ENCODE measurements at regions not wholly inside any gene's neighbourhood (a gene's known extent, or its start where the extent isn't known, plus 50 kb on each side); places are given as distances from the start of the nearest gene placed in this dataset.

DNA sequence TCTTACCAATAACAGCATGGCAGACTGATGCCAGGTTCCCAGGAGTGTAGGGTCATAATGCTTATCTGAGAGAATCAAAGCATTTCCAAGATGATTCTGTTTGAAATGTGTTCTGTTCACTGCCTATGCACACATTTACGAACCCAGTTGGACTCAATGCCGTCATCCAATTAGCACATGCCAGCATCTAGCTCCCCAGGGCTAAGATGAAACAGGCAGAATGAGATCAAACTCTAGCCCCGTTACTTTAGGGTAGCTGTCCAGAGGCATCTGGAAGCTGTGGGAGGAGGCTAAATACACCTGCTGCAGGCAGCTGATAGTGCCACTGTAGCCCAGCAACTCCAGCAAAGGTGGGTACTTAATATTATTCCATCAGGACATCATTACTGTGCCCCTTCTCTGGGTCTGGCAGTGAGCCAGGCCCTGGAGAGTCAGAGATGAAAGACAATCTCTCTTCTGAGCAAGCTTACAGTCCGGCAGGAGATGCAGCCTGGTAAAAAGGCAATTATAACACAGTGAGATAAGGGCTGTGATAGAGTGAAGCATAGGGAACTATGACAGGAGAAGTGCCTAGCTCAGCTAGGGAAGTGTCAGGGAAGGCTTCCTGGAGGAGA, 156.4 kb upstream of the PPP2R3A start:
- Histone ChIP-seq H3K36me3 (no peaks in the 10 kb centered on the region), H3K4me3 (no peak overlapping the region), H3K4me1 (no peaks in the 10 kb centered on the region), H3K27me3 (no peaks in the 10 kb centered on the region), H3K9me3 (no peaks in the 10 kb centered on the region), H3K27ac (no peak overlapping the region)
- no peak for DNase-seq
- intact Hi-C loops (cut with DNase I), result no loop called here
- ATAC-seq, result no peak
- TF ChIP-seq, protein P1, sequence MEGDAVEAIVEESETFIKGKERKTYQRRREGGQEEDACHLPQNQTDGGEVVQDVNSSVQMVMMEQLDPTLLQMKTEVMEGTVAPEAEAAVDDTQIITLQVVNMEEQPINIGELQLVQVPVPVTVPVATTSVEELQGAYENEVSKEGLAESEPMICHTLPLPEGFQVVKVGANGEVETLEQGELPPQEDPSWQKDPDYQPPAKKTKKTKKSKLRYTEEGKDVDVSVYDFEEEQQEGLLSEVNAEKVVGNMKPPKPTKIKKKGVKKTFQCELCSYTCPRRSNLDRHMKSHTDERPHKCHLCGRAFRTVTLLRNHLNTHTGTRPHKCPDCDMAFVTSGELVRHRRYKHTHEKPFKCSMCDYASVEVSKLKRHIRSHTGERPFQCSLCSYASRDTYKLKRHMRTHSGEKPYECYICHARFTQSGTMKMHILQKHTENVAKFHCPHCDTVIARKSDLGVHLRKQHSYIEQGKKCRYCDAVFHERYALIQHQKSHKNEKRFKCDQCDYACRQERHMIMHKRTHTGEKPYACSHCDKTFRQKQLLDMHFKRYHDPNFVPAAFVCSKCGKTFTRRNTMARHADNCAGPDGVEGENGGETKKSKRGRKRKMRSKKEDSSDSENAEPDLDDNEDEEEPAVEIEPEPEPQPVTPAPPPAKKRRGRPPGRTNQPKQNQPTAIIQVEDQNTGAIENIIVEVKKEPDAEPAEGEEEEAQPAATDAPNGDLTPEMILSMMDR (IDR thresholded peaks at IDR 0.05), result no peak

DNA sequence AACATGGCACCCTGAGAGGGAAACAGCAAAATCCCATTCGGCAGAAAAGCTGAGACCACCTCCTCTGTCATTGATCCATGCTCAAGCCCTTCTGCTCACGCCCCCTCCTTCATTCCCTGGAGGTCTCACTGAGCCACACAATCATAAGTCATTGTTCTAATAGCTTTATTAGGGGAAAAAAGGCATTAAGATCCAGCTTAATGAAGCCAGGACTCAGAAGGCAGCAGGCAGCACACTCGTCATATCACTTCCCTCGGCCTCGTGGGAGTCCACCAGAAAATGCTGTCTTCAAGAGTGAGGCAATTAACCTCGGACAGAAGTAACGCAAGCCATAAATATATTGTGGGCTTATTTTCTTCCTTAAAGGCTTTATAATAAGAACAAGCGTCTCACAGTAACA, 153.9 kb upstream of the PPP2R3A start:
- TF ChIP-seq, protein P1 (IDR thresholded peaks at IDR 0.05), result no peak
- no peaks in the 10 kb centered on the region for H3K36me3 ChIP-seq
- no peak overlapping the region for H3K4me3 ChIP-seq
- H3K9me3 ChIP-seq, result no peaks in the 10 kb centered on the region
- intact Hi-C loops (cut with DNase I), result no loop called here
- no peaks in the 10 kb centered on the region for H3K4me1 ChIP-seq
- no peak overlapping the region for H3K27ac ChIP-seq
- no peaks in the 10 kb centered on the region for H3K27me3 ChIP-seq
- DNase-seq, result no peak
- no peak for ATAC-seq

DNA sequence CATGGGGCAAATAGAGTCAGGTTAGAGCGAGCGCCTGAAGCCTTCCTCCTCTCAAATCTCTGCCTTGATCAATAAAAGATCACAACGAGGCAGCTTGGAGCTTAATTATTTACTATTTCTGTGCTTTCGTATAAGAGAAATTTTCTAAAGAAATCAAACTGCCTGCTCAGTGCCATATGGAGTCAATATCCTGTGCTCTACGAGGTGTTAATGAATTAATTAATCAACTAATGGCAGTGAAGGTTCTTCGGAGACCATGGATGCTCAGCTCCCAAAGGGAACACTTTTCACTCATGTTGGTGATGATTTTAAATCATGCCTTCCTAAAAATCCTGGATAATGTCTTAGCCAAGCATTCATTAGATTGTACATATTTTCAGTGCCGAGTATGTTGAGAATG, 153.5 kb upstream of the PPP2R3A start:
- Histone ChIP-seq H3K9me3 (no peaks in the 10 kb centered on the region), H3K4me1 (no peaks in the 10 kb centered on the region), H3K27ac (no peak overlapping the region), H3K27me3 (no peaks in the 10 kb centered on the region), H3K36me3 (no peaks in the 10 kb centered on the region), H3K4me3 (no peak overlapping the region)
- ATAC-seq (no peak), DNase-seq (no peak)
- intact Hi-C loops (cut with DNase I), result no loop called here
- TF ChIP-seq, protein P1 (IDR thresholded peaks at IDR 0.05), result no peak

DNA sequence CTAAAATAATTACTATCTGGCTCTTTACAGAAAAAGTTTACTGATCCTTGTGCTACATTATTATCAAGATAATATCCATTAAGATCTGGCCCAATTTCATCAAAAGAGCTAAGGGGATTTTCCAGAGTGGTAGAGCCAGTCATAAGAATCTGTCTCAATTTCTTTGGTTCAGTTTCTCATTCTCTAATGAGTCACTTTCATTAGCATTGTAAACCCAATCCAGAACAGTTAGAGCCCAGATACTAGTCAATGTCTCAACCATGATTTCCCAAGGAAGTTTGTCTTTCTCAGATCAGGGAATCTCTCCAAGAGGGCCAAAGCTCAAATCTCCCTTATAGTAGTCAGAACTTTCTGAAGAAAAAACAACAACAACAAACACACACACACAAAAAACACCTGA, 131.1 kb upstream of the PPP2R3A start:
- intact Hi-C loops (cut with DNase I), result no loop called here
- Histone ChIP-seq H3K9me3 (no peaks in the 10 kb centered on the region), H3K4me1 (no peaks in the 10 kb centered on the region), H3K36me3 (no peaks in the 10 kb centered on the region), H3K27ac (no peak overlapping the region), H3K27me3 (no peaks in the 10 kb centered on the region), H3K4me3 (no peak overlapping the region)
- DNase-seq (no peak), ATAC-seq (no peak)
- TF ChIP-seq, protein P1 (IDR thresholded peaks at IDR 0.05), result no peak

DNA sequence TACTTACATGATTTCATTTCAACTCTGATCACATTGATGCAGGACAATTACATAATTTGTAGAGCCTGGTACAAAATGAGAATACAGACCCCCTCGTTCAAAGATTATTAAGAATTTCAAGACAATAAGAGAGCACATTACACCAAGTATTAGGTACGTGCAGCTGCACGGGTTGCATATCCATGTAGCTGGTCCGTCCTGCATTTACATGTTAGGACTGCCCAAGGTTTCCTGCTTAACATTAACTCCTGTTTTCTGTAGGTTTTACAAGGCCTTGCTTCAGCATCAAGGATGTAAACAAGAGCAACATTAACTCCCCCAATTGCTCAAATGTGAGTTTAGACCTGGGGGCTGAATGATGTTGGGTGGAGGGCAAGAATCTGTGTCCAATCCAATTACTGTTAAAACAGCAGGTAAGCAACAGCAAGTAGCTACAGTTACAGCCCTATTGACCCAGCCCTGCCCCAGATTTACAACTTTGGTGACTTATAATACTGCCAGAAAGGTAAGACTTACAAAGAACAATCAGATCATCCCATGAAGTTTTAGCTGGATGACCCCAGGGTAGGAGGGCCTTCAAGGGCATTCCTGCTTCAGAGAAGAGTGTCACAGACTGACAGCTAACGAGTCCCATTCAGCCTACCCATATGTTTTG, 127.4 kb upstream of the PPP2R3A start:
- ATAC-seq (no peak), DNase-seq (no peak)
- Histone ChIP-seq H3K4me1 (no peaks in the 10 kb centered on the region), H3K27me3 (no peaks in the 10 kb centered on the region), H3K36me3 (no peaks in the 10 kb centered on the region), H3K9me3 (no peaks in the 10 kb centered on the region), H3K4me3 (no peak overlapping the region), H3K27ac (no peak overlapping the region)
- intact Hi-C loops (cut with DNase I), result no loop called here
- TF ChIP-seq, protein P1 (IDR thresholded peaks at IDR 0.05), result no peak
